H54 (cell line): ENCODE measurements at regions not wholly inside any gene's neighbourhood (a gene's known extent, or its start where the extent isn't known, plus 50 kb on each side); places are given as distances from the start of the nearest gene placed in this dataset.

Source experiments
- DNase-seq: peaks from one replicate; pipeline ENCODE4 v3.0.0; 2011; ENCODE audit warnings: low spot score, mixed read lengths; ENCODE audit not compliant: insufficient read length
- FAIRE-seq: peaks from 3 replicates; lab custom pipeline; 2011; peaks lifted over from hg19 to GRCh38; lab: Jason Lieb, UNC
- POLR2A ChIP-seq: IDR thresholded peaks from 2 replicates; pipeline ENCODE4 v1.6.1; 2011; ENCODE audit warnings: low read depth, mild to moderate bottlenecking, low read length

- DNase-seq: no peak
- no peak for TF ChIP-seq POLR2A
- no peak for FAIRE-seq
Measured at GRCh38 chr3:168327856-168328255, 232.1 kb upstream of the GOLIM4 start.

DNA sequence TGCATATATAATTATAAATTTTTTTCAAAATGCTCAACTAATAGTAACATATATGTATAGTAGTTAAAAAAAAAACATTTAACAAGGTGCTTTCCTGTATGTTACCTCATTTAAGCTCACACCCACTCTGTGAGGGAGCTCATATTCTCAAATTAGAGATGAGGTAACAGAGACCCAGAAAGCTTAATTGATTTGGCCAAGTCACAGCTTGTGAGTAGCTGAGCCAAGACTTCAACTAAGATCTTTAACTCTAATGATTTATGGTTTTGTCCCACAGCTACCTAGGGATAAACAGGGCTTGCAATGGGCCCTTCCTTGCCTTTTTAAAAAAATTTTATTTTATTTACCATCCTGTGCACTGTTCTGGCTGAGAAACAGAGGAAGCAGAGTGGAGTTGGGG is 230.0 kb upstream of the GOLIM4 start:
- DNase-seq (no peak), FAIRE-seq (no peak)
- TF ChIP-seq POLR2A: no peak

DNA sequence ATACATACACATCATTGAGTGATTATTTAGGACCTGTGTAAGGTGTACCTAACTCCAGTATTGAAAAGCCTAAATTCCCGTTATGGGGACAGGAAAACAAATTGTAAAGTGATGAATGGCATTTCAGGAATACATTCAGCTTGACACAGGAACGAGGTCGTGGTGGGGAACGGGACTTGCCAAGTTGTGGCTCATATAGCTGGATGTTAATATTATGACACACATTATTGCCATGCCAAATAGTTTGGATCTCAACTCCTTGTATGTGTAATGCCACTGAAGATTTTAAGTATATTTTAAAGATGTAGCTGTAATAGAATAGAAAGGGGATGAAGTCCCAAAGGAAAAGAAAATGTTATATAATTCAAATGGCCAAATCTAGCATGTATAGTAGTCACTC is 227.2 kb upstream of the GOLIM4 start:
- no peak for TF ChIP-seq POLR2A
- FAIRE-seq: no peak
- DNase-seq: no peak

DNA sequence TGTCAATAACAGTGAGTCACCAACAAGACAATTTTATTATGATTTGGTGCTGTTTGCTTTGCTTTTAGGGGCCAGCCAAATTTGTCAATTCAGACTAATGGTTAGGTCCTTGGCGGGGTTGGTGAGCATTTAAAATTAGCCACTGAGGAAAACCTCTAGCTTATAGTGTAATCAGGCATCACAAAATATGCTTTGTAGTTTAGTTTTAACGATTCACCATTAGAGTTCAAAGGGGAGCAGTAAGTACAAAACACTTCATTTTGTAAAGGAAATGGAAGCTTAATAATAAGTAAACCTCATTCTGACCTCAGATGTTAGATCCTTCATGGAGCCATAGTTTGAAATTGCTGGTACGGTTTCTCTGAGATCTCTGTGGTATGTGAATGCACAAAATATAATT is 218.4 kb upstream of the GOLIM4 start:
- no peak for TF ChIP-seq POLR2A
- DNase-seq: no peak
- FAIRE-seq: no peak

DNA sequence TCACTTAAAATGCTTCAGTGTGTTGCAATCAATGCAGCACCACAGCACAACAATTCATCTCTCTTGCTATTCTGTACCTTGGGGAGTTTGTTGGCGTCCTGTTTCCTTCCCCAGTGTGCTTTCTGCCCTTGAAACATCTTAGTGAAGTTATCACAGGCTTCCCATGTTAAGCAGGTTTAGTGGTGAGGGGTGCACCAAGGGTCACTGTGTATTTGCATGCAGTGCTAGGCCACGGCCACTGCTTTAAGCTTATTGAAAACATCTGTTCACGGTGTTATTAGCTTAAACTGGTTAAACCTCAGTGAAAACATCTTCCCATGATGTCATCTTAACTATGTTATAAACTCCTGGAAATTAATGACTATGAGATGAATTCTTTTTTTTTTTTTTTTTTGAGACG is 217.3 kb upstream of the GOLIM4 start:
- DNase-seq: no peak
- no peak for TF ChIP-seq POLR2A
- FAIRE-seq: no peak

DNA sequence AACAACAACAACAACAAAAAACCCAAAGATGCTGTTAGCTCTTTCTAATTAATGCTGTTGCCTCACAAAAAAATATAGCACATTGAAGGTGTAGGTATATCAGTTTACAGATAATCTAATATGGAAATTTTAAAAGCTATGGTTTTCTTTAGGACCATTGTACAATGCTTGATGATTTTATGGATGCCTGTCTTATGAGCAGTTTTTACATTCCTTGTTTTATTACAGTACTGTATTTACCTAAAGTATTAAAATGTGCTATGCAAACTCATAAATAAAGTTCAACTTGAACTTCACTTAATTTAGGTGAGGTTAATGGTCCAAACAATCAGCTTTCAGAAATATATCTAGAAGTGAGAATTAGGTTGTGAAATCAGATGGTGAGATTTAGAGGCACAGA is 212.2 kb upstream of the GOLIM4 start:
- DNase-seq: no peak
- FAIRE-seq: no peak
- TF ChIP-seq POLR2A: no peak

DNA sequence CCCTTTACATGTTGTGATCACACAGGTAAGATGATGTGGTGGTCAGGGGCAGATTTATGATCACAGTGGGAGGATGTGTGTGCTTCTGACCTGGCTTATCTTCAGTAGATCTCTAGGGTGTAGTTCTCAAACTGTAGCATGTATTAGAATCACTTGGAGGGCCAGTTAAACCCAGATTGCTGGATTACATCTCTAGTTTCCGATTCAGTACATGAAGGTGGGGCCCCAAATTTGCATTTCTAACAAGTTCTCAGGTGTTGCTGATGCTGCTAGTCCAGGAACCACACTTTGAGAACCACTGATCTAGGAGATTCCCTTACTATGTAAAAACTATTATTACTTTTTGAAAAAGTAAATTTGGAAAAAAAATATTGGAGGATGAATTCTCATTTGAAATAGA is 199.3 kb upstream of the GOLIM4 start:
- FAIRE-seq (no peak), DNase-seq (no peak)
- TF ChIP-seq POLR2A: no peak

DNA sequence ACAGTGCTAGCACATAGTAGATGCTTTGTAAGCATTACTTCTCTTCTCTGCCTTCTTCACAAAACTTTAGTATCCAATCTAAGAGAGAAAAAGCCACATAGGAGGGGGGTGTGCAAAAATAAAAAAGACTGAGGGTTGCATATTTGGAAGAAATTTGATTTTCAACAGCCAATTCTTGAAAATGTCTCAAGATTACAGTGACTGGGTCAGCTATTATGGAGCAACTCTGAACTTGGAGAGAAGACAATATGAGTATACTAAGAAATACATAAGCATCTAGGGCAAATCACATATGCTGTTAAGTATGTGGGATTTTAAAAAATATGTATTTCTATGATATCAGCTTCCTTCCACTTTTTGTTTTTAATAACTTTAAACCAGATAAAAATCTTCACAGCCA is 196.6 kb upstream of the GOLIM4 start:
- FAIRE-seq (no peak), DNase-seq (no peak)
- TF ChIP-seq POLR2A: no peak

- no peak for TF ChIP-seq POLR2A
- no peak for FAIRE-seq
- DNase-seq: no peak
Measured at GRCh38 chr3:168289471-168290008, 193.8 kb upstream of the GOLIM4 start.

DNA sequence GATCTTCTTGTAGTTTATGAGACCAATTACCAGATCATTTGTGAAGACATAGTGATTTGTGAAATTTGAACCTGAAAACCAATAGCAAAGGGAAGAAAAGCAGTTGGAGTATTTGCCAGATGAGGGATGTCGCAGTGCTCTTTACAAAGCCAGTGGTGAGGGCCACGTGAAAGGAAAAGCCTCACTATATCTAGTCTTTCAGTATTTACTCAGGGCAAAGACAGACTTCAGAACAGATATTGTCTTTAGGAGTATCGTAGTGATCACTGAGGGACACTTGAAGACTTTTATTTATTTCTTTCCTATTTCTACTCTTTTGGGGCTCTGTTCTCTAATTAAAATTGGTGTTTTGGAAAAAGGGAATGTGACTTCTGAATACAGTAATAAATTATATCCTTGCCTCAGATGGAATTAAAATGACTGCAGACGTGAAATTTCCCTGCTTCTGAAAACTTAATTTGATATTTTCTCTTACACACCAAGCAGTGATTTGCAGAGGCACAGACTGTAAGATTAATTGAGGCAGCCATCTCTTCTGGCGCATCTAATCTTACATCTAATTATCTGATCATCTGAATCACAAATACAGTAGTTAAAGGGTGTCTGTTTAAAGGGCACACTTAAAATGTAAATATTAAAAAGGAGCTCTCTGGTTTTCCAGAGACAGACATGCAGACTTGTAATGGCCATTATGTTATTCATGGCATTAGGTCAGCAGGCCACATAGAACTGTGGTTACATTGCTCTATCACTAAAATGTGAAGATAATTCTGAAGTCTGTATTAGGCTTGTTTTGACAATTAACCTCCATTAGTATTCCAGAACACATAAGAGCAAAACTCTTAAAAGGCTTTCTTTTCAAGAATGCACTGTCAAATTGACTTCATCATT is 193.0 kb upstream of the GOLIM4 start:
- TF ChIP-seq POLR2A: no peak
- DNase-seq (no peak), FAIRE-seq (no peak)

GRCh38 chr3:168285506-168285905 is 189.8 kb upstream of the GOLIM4 start:
- DNase-seq: no peak
- FAIRE-seq: no peak
- no peak for TF ChIP-seq POLR2A

DNA sequence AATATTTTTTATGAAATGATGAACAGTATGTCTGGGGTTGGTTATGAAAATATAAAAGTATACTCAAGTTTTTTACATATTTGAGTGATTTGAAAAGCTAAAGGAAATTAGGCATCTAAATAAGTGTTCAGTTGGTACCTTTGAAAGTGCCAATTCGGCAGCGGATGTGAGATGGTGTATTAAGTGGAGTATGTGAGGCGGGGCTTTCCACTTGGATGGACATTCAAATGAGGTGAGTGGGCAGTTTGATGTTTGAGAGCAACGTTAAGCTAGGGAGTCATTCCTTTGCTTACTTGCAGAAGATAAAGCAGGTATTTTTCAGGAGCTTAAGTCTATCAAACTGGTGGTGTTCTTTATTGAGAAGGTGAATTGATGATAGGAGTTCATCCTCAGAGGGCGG is 189.0 kb upstream of the GOLIM4 start:
- DNase-seq: no peak
- FAIRE-seq: no peak
- TF ChIP-seq POLR2A: no peak

- no peak for DNase-seq
- no peak for FAIRE-seq
- TF ChIP-seq POLR2A: no peak
Measured at GRCh38 chr3:168275662-168276061, 179.9 kb upstream of the GOLIM4 start.

- FAIRE-seq: no peak
- DNase-seq: no peak
- no peak for TF ChIP-seq POLR2A
Measured at GRCh38 chr3:168273917-168274316, 178.2 kb upstream of the GOLIM4 start.

DNA sequence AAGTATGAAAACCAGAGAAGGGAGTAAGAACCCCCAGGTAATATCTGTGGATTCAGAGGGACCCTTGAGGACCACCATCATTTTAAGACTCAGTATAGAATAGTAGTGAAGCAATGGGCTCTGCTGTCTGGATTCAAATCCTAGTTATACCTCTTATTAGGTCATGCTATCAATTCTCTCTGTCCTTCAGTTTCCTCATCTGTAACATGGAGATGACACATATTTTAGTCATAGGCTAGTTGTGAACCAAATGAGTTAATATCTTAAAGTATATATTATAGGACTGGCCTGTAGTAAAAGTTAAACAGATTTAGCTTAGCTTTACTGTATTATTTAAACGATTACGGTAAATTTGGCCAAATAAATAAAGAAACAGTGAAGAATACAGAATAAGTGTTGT is 177.3 kb upstream of the GOLIM4 start:
- no peak for TF ChIP-seq POLR2A
- FAIRE-seq (no peak), DNase-seq (no peak)
